Activated naive CD4-positive, alpha-beta T cell treated with anti-CD3 and anti-CD28 coated beads, Interleukin-2, amount 50 U/mL, for 72 hours (primary cell): ENCODE measurements at regions not wholly inside any gene's neighbourhood (a gene's known extent, or its start where the extent isn't known, plus 50 kb on each side); places are given as distances from the start of the nearest gene placed in this dataset.

Experiments
- ATAC-seq, 2 donors: fragments of 150-1000 bp; cut with Tn5 transposase; 2 replicates each; pipeline ENCODE4 v1.10.0; 2021; ENCODE audit warnings: mild to moderate bottlenecking in 2 of 2, moderate library complexity in 2 of 2
- DNase-seq, 2 donors: peaks; one replicate each; pipeline ENCODE4 v3.0.0; 2021 to 2022; ENCODE audit warnings: low spot score in 2 of 2
- H3K27ac Mint-ChIP-seq, 2 donors: one replicate each; pipeline ENCODE4 v1.8.0; 2022; ENCODE audit warnings: mild to moderate bottlenecking in 2 of 2, mixed read lengths in 2 of 2
- H3K36me3 Mint-ChIP-seq, 2 donors: one replicate each; pipeline ENCODE4 v1.8.0; 2022; ENCODE audit warnings: mixed read lengths in 2 of 2
- H3K9me3 Mint-ChIP-seq, 2 donors: one replicate each; pipeline ENCODE4 v1.8.0; 2022; ENCODE audit warnings: mixed read lengths in 2 of 2

DNA sequence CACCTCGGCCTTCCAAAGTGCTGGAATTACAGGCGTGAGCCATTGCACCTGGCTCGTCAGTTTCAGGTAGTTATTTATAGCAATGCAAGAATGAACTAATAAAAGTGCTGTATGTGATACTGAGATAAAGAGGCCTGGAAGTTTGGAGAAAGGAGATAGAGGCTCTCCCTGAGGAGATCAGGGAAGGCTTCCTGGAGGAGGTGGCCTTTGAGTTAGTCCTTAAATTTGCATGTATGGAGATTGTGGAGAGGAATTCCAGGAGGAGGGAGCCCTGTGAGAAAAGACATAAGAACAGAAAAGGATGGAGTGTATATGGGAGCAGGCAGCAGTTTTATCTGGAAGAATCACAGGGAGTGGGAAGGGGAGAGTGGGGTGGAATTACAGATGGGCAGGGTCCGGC lies 276.6 kb upstream of the EEF2KMT start:
- no peaks in the 10 kb centered on the region for H3K9me3 Mint-ChIP-seq
- DNase-seq (no peak), ATAC-seq (no peak)
- no peak overlapping the region for H3K27ac Mint-ChIP-seq
- H3K36me3 Mint-ChIP-seq, result no peaks in the 10 kb centered on the region

DNA sequence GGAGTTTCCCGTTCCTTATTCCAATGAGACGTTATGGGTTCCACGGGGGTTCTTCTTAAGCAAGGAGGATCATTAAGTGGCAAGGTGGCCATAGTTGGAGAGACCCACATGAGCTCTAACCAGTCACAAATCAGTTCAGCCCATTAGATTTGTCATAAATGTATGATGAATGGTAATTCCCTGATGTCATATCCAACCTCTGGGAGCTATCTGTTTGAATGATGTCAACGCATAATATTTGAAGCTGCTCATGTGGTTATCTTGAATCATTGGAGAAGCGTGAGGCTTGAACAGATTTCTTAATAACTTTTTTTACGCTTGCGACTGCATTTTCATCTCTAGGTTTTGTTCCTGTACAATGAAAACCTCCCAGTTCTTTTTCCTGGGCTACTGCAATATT lies 270.4 kb upstream of the EEF2KMT start:
- DNase-seq (no peak), ATAC-seq (no peak)
- Mint-ChIP-seq H3K9me3 (no peaks in the 10 kb centered on the region), H3K27ac (no peak overlapping the region), H3K36me3 (no peaks in the 10 kb centered on the region)

DNA sequence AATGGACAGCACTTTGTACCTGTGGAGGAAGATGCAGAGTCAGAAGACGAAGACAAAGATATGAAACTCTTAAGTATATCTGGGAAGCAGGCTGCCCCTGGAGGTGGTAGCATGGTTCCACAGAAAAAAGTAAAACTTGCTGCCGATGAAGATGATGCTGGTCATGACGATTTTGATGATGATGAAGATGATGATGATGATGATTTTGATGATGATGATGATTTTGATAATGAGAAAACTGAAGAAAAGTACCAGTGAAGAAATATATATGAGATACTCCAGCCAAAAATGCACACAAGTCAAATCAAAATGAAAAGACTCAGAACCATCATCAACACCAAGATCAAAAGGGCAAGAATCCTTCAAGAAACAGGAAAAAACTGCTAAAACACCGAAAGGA lies 268.5 kb upstream of the EEF2KMT start:
- ATAC-seq, result no peak
- H3K27ac Mint-ChIP-seq, result no peak overlapping the region
- H3K36me3 Mint-ChIP-seq, result no peaks in the 10 kb centered on the region
- H3K9me3 Mint-ChIP-seq, result no peaks in the 10 kb centered on the region
- DNase-seq, result no peak

DNA sequence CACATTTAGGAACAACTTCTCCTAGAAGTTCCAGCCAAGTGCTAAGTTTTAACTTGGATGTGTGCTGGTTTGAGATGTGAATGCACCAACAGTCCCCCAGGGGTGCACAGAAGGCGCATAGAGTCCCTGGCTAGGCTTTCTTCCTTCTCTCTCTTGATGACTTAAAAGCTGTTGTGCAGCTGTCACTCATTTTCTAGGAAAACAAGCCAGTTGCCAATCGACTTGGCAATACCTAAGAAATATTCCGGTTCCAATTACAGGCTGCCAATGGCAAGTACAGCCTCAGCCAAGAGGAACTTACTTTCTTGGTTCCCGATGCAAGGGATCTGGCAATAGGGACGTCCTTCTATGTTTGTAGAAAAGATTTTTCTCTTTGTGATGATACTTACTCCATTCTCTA lies 266.6 kb upstream of the EEF2KMT start:
- Mint-ChIP-seq H3K27ac (no peak overlapping the region), H3K9me3 (no peaks in the 10 kb centered on the region), H3K36me3 (no peaks in the 10 kb centered on the region)
- DNase-seq, result no peak
- ATAC-seq, result no peak

DNA sequence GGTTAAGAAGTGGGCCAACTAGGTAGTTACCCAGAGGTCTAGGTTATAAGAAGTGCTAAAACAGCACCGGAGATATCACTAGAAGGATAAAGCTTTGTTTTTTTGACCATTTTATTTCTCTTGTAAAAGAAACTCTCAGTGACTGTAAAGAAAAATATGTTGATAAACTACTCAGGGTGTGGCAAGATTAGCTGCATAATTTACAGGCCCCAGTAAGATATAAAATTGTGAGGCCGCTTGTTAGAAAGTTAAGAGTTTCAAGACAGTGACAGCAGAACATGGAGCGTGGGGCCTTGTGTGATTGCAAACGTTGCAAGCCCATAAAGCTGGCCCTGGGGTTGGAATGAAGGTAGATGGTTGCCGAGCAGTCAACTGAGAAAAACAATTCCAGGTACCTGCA lies 263.7 kb upstream of the EEF2KMT start:
- DNase-seq (no peak), ATAC-seq (no peak)
- Mint-ChIP-seq H3K36me3 (no peaks in the 10 kb centered on the region), H3K27ac (no peak overlapping the region), H3K9me3 (no peaks in the 10 kb centered on the region)

DNA sequence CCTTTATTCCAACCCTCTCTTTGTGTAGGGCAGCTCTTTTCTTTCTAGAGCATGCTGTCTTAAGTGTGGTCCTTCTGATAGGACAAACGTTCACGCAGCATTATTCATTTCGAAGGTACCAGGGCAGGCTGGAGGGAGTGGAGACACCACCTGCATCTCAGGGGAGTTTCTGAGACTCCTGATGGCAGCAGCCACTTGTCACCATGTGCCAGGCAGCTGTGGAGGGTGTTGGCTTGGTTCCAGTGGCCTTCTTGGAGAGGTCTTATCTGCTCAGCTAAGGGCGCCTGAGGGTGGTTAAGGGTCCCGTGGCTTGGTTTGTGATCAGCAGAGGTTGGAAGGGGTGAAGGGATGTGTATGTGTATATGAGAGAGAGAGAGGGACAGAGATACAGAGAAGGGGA lies 257.1 kb upstream of the EEF2KMT start:
- DNase-seq (no peak), ATAC-seq (no peak)
- Mint-ChIP-seq H3K9me3 (no peaks in the 10 kb centered on the region), H3K27ac (no peak overlapping the region), H3K36me3 (no peaks in the 10 kb centered on the region)

DNA sequence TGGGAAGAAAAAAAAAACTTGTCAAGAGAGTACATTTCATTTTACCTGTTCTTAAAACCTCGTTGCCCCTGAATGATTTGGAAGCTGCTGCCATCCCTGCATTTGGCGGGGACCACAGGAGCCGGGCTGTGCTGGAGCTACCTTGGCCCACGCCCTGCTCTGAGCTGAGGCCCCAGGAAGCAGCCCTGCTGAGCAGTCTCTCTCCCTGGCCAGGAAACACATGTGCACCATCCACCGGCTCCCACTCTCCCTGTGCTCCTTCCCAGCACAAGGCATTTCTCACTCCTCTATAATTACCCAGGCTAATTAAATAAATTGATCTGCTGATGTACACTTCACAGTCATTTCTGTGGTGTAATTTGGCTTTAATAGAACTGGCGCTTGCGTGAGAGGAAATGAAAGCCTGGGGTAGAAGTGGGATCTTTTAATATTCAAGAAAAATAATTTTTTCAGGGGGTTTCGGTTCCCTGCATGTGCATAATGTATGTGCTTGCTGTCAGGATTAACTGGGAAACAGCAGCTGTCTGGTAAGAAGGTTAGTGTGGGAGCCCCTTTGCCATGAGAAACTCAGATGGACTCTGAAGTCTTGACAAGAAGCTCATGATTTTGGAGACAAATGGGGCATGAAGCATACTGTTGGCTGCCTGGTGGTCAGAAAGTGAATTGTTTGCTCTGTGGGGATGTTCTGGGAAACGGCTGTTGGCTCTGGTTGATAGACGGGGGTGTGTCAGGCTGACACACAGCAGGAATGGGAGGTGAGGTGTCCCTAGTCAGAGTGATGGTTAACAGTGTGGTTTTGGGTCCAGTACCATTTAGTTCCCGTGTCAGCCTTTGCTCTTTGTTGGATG lies 252.3 kb upstream of the EEF2KMT start:
- H3K27ac Mint-ChIP-seq, result no peak overlapping the region
- no peaks in the 10 kb centered on the region for H3K36me3 Mint-ChIP-seq
- no peaks in the 10 kb centered on the region for H3K9me3 Mint-ChIP-seq
- ATAC-seq (no peak), DNase-seq (no peak)

DNA sequence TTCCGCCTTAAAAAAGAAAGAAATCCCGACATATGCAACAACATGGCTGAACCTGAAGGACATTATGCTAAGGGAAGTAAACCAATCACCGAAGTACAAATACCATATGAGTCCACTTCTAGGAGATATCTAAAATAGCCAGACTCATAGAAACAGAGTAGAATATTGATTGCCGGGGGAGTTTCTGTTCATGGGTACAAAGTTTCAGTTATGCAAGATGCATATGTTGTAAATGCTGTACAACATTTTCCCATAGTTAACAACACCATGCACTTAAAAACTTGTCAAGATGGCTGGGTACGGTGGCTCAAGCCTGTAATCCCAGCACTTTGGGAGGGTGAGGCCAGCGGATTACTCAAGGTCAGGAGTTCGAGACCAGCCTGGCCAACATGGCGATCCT lies 251.5 kb upstream of the EEF2KMT start:
- H3K27ac Mint-ChIP-seq, result no peak overlapping the region
- no peak for ATAC-seq
- no peak for DNase-seq
- H3K36me3 Mint-ChIP-seq, result no peaks in the 10 kb centered on the region
- H3K9me3 Mint-ChIP-seq, result no peaks in the 10 kb centered on the region

DNA sequence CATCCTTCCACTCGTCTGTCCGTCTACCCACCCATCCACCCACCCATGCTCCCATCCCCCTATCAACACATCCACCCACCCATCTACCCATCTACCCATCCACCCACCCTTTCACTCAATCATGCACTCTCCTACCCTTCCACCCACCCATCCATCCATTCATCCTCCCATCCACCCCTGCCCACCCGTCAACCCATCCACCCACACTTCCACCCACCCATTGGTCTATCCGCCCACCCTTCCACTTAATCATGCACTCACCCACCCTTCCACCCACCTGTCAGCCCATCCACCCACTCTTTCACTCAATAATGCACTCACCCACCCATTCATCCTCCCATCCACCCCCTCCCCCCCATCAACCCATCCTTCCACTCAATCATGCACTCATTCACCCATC lies 250.0 kb upstream of the EEF2KMT start:
- H3K36me3 Mint-ChIP-seq, result no peaks in the 10 kb centered on the region
- H3K27ac Mint-ChIP-seq, result no peak overlapping the region
- no peaks in the 10 kb centered on the region for H3K9me3 Mint-ChIP-seq
- DNase-seq (no peak), ATAC-seq (no peak)

DNA sequence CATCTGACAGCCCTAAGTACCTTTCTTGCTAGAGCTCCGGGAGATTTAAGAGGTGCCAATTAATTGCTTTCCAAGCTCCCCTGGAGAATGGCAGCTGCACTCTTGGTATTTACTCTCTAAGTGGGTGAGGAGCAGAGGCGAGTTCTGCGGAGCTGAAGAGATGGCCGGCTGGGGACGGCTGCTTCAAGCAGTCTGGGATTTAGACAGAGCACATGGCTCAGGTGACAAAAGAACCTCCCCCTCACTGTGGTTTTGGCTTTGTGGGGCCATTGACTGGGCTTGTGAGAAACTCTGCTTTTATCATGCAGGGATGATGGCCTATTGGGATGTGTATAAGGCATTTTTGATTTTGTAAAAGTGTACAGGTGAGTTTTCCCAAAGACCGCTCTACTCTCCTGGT lies 239.3 kb upstream of the EEF2KMT start:
- ATAC-seq, result no peak
- no peak overlapping the region for H3K27ac Mint-ChIP-seq
- H3K36me3 Mint-ChIP-seq, result no peaks in the 10 kb centered on the region
- no peaks in the 10 kb centered on the region for H3K9me3 Mint-ChIP-seq
- no peak for DNase-seq

DNA sequence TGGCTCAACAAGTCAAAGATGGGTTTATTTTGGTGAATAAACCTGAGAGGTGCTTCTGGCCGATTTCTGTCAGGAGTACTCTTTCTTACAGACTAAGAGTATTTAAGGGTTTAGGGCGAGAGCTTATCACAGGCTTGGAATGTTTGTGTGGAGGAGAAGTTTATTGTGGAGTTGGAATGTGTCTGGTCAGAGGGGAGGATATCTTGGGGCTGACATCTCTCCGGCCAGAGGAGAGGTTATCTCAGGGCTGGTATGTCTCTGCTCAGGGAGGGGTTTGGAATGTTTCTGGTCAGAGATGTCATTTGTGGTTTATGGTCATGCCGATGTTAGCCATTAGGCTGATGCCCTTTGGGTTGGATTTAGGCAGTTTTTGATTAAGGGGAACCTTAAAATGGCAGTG lies 236.4 kb upstream of the EEF2KMT start:
- no peak for ATAC-seq
- H3K36me3 Mint-ChIP-seq, result no peaks in the 10 kb centered on the region
- no peak for DNase-seq
- H3K9me3 Mint-ChIP-seq, result no peaks in the 10 kb centered on the region
- no peak overlapping the region for H3K27ac Mint-ChIP-seq

DNA sequence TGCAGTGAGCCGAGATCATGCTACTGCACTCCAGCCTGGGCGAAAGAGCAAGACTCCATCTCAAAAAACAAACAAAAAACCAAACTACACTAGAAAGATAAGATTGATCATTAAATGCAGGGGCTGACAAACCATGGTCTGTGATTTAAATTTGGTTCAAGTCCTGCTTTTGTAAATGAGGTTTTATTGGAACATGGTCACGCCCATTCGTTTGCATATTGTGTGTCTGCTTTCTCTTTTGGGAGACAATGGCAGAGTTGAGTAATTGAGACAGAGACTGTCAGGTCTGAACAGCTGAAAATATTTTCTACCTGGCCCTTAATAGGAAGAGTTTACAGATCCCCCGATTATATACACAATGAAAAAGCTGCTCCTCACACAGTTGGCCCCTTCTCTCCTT lies 235.5 kb upstream of the EEF2KMT start:
- Mint-ChIP-seq H3K9me3 (no peaks in the 10 kb centered on the region), H3K27ac (no peak overlapping the region), H3K36me3 (no peaks in the 10 kb centered on the region)
- no peak for ATAC-seq
- no peak for DNase-seq

DNA sequence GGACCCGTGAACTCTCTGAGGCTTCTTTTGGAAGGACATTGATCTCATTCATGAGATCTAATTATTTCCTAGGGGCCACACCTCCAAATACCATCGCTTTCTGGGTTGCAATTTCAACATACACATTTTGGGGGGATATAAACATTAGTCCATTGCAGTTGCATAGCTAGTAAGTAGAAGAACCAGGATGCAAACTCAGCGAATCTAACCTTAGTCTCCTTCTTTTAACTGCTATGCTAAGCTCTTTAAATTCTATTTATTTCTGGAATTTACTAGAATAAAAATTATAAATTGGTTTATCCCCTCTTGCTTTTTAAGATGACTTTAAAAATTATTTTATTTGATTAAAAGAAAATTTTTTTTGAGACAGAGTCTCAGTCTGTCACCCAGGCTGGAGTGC lies 232.5 kb upstream of the EEF2KMT start:
- ATAC-seq, result no peak
- no peaks in the 10 kb centered on the region for H3K36me3 Mint-ChIP-seq
- no peaks in the 10 kb centered on the region for H3K9me3 Mint-ChIP-seq
- DNase-seq, result no peak
- no peak overlapping the region for H3K27ac Mint-ChIP-seq

DNA sequence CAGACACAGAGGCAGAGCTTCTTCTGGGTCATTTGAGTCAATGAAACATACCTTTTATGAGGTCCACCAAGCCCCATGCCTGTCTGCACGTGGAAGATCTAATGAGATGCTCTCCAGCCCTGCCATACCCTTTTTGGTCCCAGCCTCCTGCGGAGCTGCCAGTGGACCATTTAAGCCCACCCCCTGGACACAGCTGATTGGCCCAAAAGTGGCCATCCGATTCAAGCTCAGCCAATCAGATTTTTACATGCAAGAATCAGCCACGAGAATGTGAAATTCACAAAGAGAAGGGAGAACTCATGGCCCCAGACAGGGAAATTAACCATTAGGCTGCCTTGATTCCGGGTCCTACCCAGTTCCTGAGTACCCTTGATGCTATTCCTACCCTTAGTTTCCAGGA lies 231.0 kb upstream of the EEF2KMT start:
- Mint-ChIP-seq H3K27ac (no peak overlapping the region), H3K9me3 (no peaks in the 10 kb centered on the region), H3K36me3 (no peaks in the 10 kb centered on the region)
- ATAC-seq (no peak), DNase-seq (no peak)

DNA sequence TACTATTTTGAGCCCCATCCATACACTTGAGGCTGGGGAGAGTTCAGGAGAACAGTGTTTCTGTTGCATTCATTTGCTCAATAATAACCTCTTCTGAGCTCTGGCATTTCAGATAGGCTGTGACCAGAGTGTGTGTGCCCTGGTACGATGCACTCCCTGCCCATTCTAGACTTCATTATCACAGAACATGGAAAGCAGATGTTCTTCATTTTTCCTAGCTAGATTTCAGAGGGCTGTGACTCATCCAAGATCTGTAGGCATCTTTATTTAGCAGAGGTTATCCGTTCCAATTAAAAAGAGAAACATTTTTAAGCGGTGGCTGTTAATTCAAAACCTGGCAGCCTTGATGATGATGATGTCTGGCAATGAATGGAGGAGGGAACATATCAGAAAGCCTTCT lies 228.8 kb upstream of the EEF2KMT start:
- ATAC-seq (no peak), DNase-seq (no peak)
- H3K36me3 Mint-ChIP-seq, result no peaks in the 10 kb centered on the region
- no peaks in the 10 kb centered on the region for H3K9me3 Mint-ChIP-seq
- no peak overlapping the region for H3K27ac Mint-ChIP-seq

DNA sequence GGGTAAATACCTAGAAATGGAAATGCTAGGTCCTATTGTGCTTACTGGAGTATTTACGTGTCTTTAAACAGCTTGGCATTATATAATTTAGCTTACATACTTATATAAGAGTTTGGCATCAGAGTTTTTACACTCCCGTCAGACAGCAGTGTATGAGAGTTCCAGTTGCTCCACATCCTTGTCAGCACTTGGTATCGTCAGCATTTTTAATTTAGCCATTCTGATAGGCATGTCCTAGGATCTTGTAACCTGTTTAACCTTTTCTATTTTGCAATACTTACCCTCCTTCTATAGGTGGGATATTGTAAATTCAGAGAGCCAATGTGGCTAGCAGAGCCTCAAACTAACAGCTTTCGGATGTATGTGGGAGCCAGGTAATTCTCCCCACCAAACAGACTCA lies 228.3 kb upstream of the EEF2KMT start:
- Mint-ChIP-seq H3K9me3 (no peaks in the 10 kb centered on the region), H3K27ac (no peak overlapping the region), H3K36me3 (no peaks in the 10 kb centered on the region)
- ATAC-seq (no peak), DNase-seq (no peak)

DNA sequence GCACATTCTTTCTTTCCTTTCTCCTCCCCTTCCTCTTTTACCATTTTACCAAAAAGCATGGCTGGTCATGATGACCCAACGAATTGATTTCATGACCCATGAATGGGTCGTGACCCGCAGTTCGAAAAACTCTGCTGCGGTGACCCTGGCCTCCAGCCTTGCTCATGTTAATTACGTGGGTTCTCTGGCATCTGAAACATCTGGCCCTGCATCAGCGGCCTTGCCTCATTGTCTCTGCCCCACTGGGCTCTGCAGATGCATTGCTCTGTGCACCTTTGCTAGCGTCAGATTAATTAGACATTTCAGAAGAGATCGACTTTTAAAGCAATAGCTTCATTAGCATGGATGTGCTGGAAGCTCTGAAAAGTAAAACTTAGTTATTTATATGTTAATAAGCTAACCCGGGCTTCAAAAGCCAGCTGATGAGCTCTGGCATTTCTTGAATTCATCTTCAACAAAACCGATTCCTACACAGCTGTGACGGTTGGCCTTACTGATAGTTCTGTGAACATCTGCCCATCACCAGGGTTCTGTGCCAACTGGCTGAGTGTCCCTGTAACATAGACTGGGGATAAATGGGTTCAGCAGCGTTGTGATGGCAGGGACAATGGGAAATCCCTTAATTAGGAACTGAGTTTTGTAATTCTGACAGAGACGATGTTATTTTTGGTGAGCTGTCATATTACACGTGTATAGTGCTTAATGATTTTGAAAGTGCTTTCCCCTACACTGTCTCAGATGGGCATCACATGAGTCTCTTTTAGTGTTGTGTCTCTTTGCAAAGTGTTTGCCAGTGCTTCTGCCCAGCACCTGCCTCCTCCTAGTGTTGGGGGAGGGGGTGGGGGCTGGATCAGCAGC lies 225.9 kb upstream of the EEF2KMT start:
- Mint-ChIP-seq H3K36me3 (no peaks in the 10 kb centered on the region), H3K9me3 (peaks cover 0 to 4% of the 10 kb centered on the region in 2 donors), H3K27ac (no peak overlapping the region)
- no peak for ATAC-seq
- no peak for DNase-seq

DNA sequence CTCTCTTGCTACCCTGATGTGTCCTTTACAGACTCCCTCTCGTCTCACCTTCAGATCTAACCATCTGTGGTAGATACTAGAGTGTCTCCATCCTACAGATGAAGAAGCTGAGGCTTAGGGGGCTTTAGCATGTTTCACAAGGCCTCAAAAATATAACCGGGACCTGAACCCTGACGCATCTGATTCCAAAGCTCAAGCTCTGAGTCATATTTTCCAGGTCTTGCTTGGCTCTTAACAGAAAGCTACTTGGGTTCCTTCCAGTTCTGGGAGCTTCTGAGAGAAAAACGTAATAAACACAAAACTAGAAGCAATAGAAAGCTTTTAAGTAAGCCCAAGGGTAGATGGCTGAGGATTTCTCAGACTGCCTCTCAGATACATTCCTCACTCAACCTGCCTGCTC lies 224.3 kb upstream of the EEF2KMT start:
- ATAC-seq (no peak), DNase-seq (no peak)
- Mint-ChIP-seq H3K27ac (no peak overlapping the region), H3K36me3 (no peaks in the 10 kb centered on the region), H3K9me3 (peaks cover 0 to 4% of the 10 kb centered on the region in 2 donors)
